HG03280 (cell line): ENCODE measurements at regions not wholly inside any gene's neighbourhood (a gene's known extent, or its start where the extent isn't known, plus 50 kb on each side); places are given as distances from the start of the nearest gene placed in this dataset.
"Not testable (repeated sequence)": the region's sequence is repeated elsewhere in the genome, so short reads cannot be mapped to it uniquely, and the experiment has no call there.

ENCODE experiments used
- ATAC-seq: cut with Tn5 transposase; IDR thresholded peaks from one replicate; pipeline ENCODE4 v1.9.1; 2021; ENCODE audit warnings: mild to moderate bottlenecking, moderate library complexity; ENCODE audit not compliant: unreplicated experiment

DNA sequence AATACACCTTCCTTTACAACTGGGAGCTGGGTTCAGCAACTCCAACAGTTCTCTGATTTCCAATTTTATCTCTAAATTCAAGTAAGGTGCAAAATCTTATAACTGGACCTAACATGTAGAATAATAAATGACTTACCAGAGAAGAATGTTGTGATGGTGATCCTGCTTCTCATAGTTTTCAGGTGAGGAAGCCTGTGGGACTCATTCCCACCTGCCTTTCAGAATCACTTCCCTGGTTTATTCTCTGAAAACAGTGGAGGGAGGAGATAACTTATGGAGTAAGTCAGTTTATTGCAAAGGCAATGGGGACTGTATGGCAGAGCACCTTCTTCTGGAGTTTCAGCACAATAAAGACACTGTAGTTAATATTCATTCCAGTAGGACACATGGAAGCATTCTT, 1188.2 kb upstream of the FAM98A start:
- ATAC-seq, result no peak

DNA sequence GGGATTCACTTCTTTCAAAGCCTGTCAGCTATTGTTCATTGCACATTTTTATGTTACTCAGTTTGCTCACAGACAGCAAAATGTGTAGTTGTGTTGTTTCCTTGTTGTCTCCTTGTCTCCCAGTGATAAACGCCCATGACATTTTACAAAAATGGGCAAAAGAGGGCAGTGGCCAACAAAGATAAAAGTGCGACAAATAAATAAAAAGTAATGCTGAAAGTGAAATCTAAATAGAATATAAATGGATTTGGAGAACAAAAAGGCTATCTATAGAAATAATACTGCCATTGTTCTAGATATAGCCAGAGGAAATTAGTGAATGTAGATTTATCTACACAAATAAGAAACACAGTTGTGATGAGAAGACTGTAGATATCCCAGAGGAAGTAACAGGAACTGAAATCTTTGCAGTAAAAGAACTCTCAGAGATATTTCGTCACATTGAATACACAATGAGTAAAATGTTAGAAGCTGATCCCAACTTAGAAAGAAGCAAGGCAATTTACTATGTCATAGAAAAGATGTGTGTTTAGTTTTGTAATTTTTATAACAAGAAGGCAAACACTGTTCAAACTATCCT, 1186.2 kb upstream of the FAM98A start:
- ATAC-seq, result no peak

DNA sequence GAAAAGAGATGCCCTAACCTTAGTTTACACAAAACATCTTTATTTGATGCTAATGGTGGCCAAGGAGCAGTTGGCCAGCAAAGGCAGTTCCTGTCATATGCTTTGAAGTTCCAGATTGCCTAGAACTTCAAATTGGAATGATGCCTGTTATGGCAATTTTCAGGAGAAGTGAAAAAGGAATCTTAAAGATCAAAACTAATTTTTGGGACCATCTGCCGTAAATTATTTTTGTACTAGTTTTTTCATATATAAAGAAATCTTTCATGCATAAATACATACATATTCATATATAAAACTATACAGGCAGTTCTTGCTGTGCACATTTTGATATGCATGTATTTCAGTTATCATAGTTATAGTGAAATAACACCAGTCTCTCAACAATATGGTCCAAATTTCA, 1185.6 kb upstream of the FAM98A start:
- ATAC-seq, result no peak

DNA sequence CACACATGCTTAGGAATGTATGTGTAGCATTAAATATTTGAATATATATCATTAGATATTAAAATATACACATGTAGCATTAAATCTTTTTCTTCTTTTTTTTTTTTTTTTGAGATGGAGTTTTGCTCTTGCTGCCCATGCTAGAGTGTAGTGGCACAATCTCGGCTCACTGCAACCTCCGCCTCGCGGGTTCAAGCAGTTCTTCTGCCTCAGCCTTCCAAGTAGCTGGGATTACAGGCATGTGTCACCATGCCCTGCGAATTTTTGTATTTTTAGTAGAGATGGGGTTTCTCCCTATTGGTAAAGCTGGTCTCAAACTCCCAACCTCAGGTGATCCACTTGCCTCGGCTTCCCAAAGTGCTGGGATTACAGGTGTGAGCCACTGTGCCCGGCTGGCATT, 1151.6 kb upstream of the FAM98A start:
- ATAC-seq, result not testable (repeated sequence)

DNA sequence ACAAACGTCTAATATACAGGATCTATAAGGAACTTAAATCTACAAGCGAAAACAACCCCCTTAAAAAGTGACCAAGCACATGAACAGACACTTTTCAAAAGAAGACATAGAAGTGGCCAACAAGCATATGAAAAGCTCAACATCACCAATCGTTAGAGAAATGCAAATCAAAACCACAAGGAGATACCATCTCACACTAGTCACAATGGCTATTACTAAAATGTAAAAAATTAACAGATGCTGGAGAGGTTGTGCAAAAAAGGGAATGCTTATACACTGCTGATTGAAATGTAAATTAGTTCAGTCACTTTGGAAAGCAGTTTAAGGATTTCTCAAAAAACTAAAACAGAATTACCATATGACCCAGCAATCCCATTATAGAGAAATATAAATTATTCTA, 1148.5 kb upstream of the FAM98A start:
- ATAC-seq, result no peak

DNA sequence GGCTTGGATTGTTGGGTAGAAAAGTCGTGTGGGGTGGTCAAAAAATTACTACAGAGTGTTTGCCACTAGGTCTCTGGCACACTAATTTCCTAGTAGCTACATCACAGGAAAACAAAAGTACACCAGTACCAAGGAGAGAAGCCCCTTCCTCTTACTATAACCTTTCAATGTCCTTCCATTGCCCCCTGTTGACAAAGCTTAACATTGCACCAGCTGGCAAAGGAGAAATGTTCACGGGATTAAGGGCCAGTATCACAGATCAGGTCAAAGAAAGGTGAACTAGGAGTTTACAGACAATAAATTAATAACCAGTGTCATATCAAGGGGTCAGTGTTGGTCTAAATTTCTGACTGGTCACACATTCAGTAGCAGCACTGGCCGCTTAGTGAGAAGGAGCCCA, 1139.6 kb upstream of the FAM98A start:
- ATAC-seq, result no peak

DNA sequence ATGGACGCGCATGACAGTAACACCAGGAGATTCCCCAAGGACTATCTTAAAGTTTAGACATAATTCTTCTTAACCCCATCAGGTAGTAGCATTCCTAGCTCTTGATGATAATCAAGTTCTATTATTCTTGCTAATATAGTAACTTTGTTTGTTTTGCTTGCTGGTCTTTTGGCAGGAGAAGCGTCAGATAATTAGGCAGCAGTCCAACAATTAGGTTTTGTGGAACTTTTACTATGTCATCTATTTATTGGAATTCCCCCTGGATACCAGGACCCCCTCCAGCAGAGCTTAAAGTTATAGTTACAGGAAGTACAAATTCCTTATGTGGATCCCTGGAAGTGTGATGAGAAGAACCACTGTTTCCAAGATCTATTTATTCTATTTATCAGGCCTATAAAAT, 1138.0 kb upstream of the FAM98A start:
- ATAC-seq, result no peak

DNA sequence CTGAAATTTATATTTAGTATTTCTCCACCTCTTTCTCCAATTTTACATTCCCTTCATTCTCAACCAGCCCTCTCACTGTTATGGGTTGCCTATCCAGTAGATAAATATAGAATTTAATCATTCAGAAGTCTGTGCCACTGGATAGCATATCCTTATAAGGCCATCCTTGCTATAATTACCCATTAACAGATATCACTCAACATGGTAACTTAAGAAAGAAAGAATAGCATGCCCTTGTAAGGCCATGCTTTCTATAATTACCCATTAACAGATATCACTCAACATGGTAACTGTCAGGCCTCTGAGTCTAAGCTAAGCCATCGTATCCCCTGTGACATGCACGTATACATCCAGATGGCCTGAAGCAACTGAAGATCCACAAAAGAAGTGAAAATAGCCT, 1137.4 kb upstream of the FAM98A start:
- ATAC-seq, result no peak

DNA sequence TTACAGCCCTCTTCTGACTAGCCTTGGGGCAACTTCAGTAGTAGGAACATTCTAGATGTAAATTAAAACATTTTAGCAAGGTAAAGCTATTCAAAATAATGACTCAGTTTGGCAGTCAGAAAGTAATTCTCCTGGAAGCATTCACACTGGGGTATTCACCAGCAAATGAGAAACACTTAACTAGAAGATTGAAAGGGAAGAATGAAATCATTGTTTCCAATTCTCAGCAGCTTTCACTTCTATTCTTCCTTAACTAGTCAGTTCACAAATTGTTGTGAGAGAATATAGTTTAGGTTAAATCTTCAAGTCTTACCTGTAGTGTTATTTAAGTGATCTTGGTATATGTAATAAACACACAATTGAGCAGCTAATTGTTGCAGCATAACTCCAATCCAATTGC, 1135.6 kb upstream of the FAM98A start:
- no peak for ATAC-seq

DNA sequence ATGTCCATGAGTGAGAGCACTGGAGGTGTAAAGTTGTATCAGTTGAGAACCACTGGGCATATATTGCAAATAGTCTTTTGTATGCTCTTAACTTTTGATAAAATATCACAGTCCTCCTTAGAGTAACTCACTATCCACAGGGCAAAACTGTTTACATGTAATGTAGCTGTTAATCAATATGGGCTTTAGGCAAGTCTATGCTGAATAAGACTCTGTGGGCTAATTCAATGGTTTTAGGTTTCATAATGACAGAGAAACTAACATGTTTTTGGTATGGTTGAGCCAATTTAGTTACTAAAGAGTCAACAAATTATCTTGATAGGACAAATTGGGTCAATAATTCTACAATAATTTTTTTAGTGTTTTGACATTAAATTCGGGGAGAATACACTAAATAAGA, 1134.9 kb upstream of the FAM98A start:
- no peak for ATAC-seq

DNA sequence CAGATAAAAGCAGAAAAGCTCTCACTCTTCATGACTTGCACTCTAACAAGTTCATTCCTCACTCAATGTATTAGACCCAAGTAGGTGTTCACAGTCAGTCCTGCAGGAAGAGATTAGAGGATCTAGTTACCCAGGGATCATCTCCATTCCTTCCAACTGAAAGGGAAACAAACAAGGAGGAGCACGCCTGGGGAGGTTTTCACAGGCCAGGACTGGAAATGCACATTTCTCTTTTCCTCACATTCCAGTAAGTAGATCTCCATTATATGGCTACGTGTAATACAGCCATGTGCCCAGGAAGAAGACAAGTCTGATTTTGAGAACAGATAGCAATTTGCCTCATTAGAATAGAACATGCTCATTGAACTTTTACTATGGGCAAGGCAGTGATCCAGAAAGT, 1132.2 kb upstream of the FAM98A start:
- no peak for ATAC-seq

DNA sequence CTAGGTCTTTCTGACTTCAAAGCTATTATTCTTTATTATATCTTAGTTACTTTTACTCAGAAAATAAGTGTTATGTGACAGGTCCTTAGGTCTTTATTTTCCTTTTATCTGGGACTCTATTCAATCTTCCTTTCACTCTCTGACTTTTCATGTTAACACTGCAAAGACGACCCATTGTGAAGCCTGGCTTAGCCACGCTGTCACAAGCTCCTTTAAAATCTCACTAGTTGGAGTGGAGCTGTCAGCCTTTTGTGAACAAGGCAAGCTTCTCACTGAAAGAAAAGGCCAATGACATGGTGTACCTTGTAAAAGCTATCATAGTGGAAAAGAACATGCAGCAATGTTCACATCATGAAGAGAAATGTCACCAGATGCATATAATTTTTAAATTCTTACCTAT, 1130.7 kb upstream of the FAM98A start:
- no peak for ATAC-seq

DNA sequence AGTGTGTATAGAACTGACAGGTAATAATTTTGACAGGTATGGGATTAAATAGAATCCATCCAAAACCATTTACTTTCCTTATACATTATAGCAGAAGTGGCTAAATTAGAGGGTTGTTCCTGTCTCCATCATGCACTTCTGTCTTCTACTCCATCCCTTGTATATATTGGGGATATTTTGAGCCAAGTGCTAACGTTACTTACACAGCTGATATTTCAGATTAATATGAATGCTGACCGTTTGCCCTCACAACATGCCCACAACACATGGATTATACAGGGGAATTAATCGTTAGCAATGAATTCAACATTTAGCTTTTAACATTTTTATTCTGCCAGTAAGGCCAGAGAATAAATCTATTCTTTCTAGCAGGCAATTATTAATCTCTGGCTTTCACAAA, 1125.0 kb upstream of the FAM98A start:
- ATAC-seq, result no peak

DNA sequence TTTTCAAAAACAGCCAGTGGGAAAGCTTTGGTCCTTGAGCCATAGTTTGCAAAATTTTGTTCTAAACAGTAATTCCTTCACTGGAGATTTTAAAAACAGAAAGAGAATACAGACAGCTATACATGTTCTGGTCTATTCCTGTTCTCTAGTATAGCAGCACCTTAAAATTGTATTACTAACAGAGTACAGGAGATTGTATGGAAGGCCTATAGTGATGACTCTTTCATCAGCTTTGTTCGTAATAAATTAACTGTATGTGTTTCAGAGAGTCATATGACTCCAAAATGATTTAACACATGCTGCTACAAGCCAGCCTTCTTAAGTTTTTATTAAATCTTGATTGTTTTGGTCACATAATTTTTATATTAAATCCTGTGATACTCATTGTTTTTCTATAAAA, 1124.6 kb upstream of the FAM98A start:
- no peak for ATAC-seq

DNA sequence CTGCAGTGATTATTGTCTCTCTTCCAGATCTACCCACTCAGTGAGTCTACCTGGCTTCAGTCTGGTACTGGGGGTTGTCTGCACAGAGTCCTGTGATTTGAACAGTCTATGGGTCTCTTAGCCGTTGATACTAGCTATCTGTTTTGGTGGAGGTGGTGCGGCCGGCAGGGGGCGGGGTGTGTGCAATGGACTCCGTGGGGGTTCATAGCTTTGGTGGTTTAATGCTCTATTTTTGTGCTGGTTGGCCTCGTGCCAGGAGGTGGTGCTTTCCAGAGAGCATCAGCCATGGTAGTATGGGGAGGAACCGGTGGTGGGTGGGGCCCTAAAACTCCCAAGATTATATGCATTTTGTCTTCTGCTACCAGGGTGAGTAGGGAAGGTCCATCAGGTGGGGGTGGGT, 1120.1 kb upstream of the FAM98A start:
- no peak for ATAC-seq

DNA sequence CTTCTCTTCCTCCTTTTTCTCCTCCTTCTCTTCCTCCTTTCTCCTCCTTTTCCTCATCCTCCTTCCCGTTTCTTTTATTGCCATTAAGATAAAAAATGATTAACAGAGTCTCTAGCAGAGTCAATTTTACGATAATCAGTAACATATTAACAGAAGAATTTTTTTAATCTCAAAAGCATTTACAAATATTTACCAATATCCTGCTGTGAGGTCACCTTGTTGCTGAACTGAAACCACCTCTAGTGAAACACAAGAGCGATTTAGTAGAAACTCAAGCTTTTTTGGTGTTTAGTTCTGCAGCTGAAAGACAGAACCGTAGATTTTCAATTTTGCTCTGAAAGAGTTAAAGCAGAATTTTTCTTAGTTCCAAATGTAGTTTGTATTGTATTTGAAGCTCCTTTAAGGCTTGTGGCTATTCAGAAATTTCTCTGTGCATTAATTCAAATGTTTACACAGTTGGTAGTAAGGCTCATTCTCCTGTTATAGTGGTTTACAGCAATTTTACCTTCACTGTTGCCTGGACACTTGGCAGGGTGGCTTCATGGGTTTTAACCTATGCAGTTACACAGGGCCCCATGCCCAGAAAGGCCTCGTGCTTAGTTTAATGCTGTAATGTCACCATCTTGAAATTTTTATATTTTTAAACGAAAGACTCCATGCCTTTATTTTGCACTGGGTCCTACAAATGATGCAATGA, 1106.6 kb upstream of the FAM98A start:
- no peak for ATAC-seq

DNA sequence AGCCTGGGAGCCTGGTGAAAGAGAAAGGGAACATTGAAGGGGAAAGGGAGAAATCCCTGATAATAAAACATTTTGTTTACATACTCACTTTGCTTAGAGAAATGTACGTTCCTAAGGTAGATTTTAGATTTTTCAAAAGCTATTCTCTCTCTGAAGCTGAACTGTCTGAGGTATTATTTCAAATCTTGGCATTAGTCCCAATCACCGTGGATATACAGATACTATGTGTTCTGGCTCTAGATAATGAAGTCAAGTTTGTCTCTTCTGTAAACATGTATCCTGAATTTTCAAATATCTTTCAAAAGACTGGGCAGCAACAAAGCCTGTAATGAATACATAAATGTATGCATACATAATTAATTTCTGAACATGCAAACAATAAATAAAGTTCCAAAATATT, 1104.2 kb upstream of the FAM98A start:
- ATAC-seq, result no peak

DNA sequence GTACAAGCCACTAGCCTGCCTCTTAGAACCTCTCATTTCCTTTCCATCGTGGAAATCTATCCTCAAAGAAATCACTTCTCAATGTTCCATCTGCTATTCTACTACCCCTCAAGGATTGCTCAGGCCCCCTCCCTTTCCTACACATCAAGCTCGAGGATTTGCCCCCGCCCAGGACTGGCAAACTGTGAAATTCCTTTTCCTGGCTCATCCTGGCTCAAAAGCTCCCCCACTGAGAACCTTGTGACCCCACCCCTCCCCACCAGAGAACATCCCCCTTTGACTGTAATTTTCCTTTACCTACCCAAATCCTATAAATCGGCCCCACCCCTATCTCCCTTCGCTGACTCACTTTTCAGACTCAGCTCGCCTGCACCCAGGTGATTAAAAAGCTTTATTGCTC, 1103.3 kb upstream of the FAM98A start:
- ATAC-seq, result not testable (repeated sequence)

DNA sequence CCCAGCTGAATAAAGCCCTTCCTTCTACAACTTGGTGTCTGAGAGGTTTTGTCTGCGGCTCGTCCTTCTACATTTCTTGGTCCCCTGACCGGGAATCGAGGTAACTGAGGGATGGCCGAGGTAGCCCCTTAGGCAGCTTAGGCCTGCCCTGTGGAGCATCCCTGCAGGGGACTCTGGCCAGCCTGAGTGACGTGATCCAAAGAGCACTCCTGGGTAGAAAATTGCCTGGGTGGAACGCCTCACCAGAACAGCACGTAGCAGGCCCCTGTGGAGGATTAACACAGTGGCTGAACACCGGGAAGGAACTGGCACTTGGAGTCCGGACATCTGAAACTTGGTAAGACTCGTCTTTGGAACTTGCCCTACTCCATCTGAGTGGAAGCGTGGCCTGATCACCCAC, 1078.5 kb upstream of the FAM98A start:
- not testable (repeated sequence) for ATAC-seq

DNA sequence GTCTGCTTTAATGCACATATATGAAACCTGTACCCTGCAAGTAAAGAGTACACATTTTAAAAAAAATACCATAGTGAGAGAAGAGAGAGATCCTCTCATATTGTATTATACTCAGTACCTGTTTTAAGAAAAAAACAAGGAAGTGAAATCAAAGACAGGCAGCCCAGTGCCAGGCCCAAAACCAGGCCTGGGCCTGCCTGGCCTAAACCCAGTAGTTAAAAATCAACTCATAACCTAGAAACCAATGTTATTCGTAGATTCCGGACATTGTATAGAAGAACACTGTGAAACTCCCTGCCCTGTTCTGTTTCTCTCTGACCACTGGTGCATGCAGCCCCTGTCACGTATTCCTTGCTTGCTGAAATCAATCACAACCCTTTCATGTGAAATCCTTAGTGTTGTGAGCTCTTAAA, 1078.0 kb upstream of the FAM98A start:
- ATAC-seq, result not testable (repeated sequence)

DNA sequence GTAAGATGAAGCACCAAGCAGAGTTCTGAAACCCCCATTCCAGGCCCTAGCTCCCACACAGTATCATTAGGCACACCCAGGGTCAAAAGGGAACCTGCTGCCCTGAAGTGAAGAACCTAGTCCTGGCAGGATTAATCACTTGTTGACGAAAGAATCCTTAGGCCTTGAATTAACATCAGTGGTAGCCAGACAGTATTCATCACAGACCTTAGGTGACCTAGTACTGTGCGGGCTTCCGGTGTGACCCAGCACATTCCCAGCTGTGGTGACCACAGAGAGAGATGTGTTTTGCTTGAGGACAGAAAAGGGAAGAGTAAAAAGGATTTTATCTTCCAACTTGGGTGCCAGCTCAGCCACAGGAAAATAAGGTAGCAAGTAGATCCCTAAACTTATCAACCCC, 1071.4 kb upstream of the FAM98A start:
- no peak for ATAC-seq

DNA sequence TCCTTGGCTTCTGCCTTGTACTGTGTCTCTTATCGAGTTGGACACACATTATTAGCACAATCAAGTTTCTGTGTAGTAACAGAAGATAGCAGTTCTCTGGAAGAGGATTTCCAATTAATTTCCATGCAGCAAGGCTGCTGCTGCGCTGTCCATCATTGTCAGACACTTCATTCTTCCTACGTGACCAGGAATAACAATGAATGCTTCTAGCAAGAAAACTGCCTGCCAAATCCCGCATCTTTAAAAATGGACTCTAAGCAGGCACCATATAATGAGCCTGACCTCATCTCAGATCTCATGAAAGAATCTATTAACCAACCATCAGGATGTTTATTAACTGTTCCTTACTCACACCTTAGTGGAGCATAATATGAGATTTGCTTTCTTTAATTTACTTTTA, 1067.7 kb upstream of the FAM98A start:
- no peak for ATAC-seq

DNA sequence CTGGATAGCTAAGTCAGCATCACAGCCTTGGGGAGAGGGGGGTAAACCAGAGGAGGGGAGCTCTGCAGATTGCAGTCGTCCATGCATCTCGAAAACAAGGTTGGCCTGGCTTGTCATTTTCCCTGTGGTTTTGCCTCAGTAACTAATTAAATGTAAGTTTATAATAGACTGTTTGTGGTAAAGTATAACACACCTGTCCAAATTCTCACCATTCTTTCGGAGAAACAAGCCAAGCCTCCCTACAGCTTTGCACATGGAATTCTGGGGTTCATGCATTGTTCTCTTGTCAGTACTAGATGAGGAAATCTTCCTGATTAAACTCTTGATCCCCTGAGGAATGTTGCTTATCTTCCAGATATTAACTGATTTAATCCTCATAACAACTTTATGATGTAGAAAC, 1065.2 kb upstream of the FAM98A start:
- ATAC-seq, result no peak
